ENCODE measurements at regions not wholly inside any gene's neighbourhood (a gene's known extent, or its start where the extent isn't known, plus 50 kb on each side); places are given as distances from the start of the nearest gene placed in this dataset.

DNA sequence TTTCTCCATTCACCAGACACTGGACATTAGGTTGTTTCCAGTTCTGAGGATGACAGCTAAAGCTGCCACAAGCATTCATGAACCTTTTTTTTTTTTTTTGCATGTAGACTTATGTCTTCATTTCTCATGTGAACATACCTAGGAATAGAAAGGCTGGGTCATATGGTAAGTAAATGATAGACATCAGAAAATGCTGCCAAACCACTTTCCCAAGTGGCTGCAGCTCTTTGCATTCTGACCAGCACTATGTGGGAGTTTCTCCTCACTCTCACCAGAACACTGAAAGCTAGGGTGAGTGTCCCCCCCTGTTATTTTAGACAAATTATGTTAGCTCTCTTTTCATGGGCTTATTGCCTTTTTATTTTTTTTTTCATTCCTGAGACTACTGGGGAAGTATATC, 197.5 kb downstream of the OTOR start:
- Histone ChIP-seq H3K4me3 (ENCODE audit: low read depth, low read length, poor library complexity, severe bottlenecking) (no peak overlapping the region), H3K27ac (ENCODE audit: low read depth, low read length, poor library complexity, severe bottlenecking) (no peak overlapping the region), H3K27me3 (replicated peaks; ENCODE audit: insufficient read depth, low read depth, low read length, poor library complexity) (no peaks in the 10 kb centered on the region), H3K9me3 (ENCODE audit: low read depth, low read length, poor library complexity, severe bottlenecking) (no peaks in the 10 kb centered on the region), H3K4me1 (ENCODE audit: insufficient read depth, low read length, poor library complexity, severe bottlenecking) (no peaks in the 10 kb centered on the region), H3K36me3 (ENCODE audit: insufficient read depth, low read length, poor library complexity, severe bottlenecking) (no peaks in the 10 kb centered on the region)
- POLR2A ChIA-PET (ENCODE audit: low non-redundant PET), result no interaction called here
- no TSS peak for BruUV-seq (replicated peaks)
- no peak for DNase-seq (ENCODE audit: low spot score)
- TF ChIP-seq, protein P1, sequence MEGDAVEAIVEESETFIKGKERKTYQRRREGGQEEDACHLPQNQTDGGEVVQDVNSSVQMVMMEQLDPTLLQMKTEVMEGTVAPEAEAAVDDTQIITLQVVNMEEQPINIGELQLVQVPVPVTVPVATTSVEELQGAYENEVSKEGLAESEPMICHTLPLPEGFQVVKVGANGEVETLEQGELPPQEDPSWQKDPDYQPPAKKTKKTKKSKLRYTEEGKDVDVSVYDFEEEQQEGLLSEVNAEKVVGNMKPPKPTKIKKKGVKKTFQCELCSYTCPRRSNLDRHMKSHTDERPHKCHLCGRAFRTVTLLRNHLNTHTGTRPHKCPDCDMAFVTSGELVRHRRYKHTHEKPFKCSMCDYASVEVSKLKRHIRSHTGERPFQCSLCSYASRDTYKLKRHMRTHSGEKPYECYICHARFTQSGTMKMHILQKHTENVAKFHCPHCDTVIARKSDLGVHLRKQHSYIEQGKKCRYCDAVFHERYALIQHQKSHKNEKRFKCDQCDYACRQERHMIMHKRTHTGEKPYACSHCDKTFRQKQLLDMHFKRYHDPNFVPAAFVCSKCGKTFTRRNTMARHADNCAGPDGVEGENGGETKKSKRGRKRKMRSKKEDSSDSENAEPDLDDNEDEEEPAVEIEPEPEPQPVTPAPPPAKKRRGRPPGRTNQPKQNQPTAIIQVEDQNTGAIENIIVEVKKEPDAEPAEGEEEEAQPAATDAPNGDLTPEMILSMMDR (conservative IDR thresholded peaks at IDR 0.05; ENCODE audit: low read depth, low read length), result no peak
- no peak for TF ChIP-seq EZH2 (IDR thresholded peaks at IDR 0.05; ENCODE audit: borderline replicate concordance, low read depth, low read length, poor library complexity, severe bottlenecking)
- intact Hi-C loops (cut with micrococcal nuclease; ENCODE audit: unreplicated experiment), result no loop called here
- CTCF ChIA-PET, result no interaction called here

DNA sequence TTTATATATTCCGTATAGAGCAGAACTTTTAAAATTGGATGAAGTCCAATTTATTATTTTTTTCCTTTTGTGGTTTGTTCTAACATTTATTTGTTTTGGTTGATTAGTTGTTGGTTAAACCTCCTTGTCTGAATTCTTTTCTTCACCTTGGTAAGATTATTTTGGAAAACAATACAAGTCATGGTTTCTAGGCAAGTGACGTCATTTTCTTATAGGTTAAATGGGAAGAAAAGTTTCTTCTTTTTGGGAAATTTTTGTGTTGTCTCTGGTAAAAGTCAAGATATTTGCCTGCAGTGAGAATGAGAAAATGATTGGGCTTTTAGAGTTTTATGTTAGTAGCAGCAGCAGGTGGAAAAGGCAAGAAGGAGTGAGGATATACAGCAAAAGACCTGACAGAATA, 197.9 kb downstream of the OTOR start:
- Histone ChIP-seq H3K4me1 (ENCODE audit: insufficient read depth, low read length, poor library complexity, severe bottlenecking) (no peaks in the 10 kb centered on the region), H3K27me3 (replicated peaks; ENCODE audit: insufficient read depth, low read depth, low read length, poor library complexity) (no peaks in the 10 kb centered on the region), H3K27ac (ENCODE audit: low read depth, low read length, poor library complexity, severe bottlenecking) (no peak overlapping the region), H3K4me3 (ENCODE audit: low read depth, low read length, poor library complexity, severe bottlenecking) (no peak overlapping the region), H3K36me3 (ENCODE audit: insufficient read depth, low read length, poor library complexity, severe bottlenecking) (no peaks in the 10 kb centered on the region), H3K9me3 (ENCODE audit: low read depth, low read length, poor library complexity, severe bottlenecking) (no peaks in the 10 kb centered on the region)
- ChIA-PET CTCF (no interaction called here), POLR2A (ENCODE audit: low non-redundant PET) (no interaction called here)
- TF ChIP-seq EZH2 (IDR thresholded peaks at IDR 0.05; ENCODE audit: borderline replicate concordance, low read depth, low read length, poor library complexity, severe bottlenecking), result no peak
- TF ChIP-seq, protein P1 (conservative IDR thresholded peaks at IDR 0.05; ENCODE audit: low read depth, low read length), result no peak
- intact Hi-C loops (cut with micrococcal nuclease; ENCODE audit: unreplicated experiment), result no loop called here
- no TSS peak for BruUV-seq (replicated peaks)
- DNase-seq (ENCODE audit: low spot score), result no peak

DNA sequence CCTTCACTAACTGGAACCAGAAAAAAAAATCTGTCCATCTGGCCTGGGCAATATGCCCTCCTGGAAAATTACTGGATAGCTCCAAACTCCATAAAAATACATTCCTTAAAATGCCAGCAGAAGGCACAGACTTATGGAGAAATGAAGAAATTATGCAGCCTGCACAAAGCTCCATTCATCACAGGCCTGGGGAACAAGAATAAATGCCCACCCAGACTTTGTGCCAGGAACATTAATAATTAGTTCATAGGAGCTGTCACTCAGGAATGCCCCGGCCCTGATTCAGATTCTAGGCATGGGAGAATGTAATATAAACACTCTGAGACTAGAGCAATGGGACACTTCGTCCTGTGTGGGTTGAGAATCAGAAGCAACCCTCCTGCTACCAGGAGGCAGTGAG, 199.3 kb downstream of the OTOR start:
- no peak for TF ChIP-seq EZH2 (IDR thresholded peaks at IDR 0.05; ENCODE audit: borderline replicate concordance, low read depth, low read length, poor library complexity, severe bottlenecking)
- TF ChIP-seq, protein P1 (conservative IDR thresholded peaks at IDR 0.05; ENCODE audit: low read depth, low read length), result no peak
- H3K4me1 ChIP-seq (ENCODE audit: insufficient read depth, low read length, poor library complexity, severe bottlenecking), result peaks cover 4% of the 10 kb centered on the region
- no peaks in the 10 kb centered on the region for H3K9me3 ChIP-seq (ENCODE audit: low read depth, low read length, poor library complexity, severe bottlenecking)
- BruUV-seq (replicated peaks), result no TSS peak
- POLR2A ChIA-PET (ENCODE audit: low non-redundant PET), result interaction anchor here (0.5 to 0.6 kb wide), 2 partner anchors 9 to 916 kb away, joined by 4 to 6 read pairs; no protein-coding TSS in a partner anchor
- no peak for DNase-seq (ENCODE audit: low spot score)
- intact Hi-C loops (cut with micrococcal nuclease; ENCODE audit: unreplicated experiment), result no loop called here
- no peak overlapping the region for H3K27ac ChIP-seq (ENCODE audit: low read depth, low read length, poor library complexity, severe bottlenecking)
- no peaks in the 10 kb centered on the region for H3K27me3 ChIP-seq (replicated peaks; ENCODE audit: insufficient read depth, low read depth, low read length, poor library complexity)
- no peak overlapping the region for H3K4me3 ChIP-seq (ENCODE audit: low read depth, low read length, poor library complexity, severe bottlenecking)
- CTCF ChIA-PET, result no interaction called here
- H3K36me3 ChIP-seq (ENCODE audit: insufficient read depth, low read length, poor library complexity, severe bottlenecking), result no peaks in the 10 kb centered on the region
